Nephron (organoid): ENCODE measurements at regions not wholly inside any gene's neighbourhood (a gene's known extent, or its start where the extent isn't known, plus 50 kb on each side); places are given as distances from the start of the nearest gene placed in this dataset.

Source experiments
- H3K27ac Mint-ChIP-seq, 3 experiments: 2 replicates each; pipeline ENCODE4 v1.8.0; 2020; ENCODE audit warnings: mixed read lengths in 3 of 3, mild to moderate bottlenecking in 2 of 3, moderate library complexity in 1 of 3
- H3K27me3 Mint-ChIP-seq: 2 replicates; pipeline ENCODE4 v1.8.0; 2021; ENCODE audit warnings: low read depth, mild to moderate bottlenecking, moderate library complexity, mixed read lengths
- H3K36me3 Mint-ChIP-seq: 2 replicates; pipeline ENCODE4 v1.8.0; 2020; ENCODE audit warnings: low read depth, mixed read lengths
- H3K4me1 Mint-ChIP-seq: 2 replicates; pipeline ENCODE4 v1.8.0; 2020; ENCODE audit warnings: mixed read lengths
- H3K4me3 Mint-ChIP-seq, 3 experiments: 2 replicates each; pipeline ENCODE4 v1.8.0; 2020; ENCODE audit warnings: mild to moderate bottlenecking in 3 of 3, mixed read lengths in 3 of 3, moderate library complexity in 2 of 3
- H3K9me3 Mint-ChIP-seq: 2 replicates; pipeline ENCODE4 v1.8.0; 2020; ENCODE audit warnings: mixed read lengths
- CTCF ChIP-seq, 3 experiments: fragments of 200-600 bp; sonication (generic); IDR thresholded peaks; one replicate each; pipeline ENCODE4 v1.5.0; 2021; ENCODE audit warnings: antibody characterized with exemption in 3 of 3; ENCODE audit not compliant: unreplicated experiment in 3 of 3

GRCh38 chr16:65861131-65861731, 505.3 kb upstream of the CDH5 start:
- no peak overlapping the region for H3K27ac Mint-ChIP-seq
- H3K4me3 Mint-ChIP-seq, result no peak overlapping the region
- H3K27me3 Mint-ChIP-seq, result peaks cover 6% of the 10 kb centered on the region
- no peaks in the 10 kb centered on the region for H3K4me1 Mint-ChIP-seq
- H3K36me3 Mint-ChIP-seq, result peaks cover 3% of the 10 kb centered on the region
- H3K9me3 Mint-ChIP-seq, result peaks cover 11% of the 10 kb centered on the region
- TF ChIP-seq CTCF (IDR thresholded peaks at IDR 0.05; ENCODE audit: unreplicated experiment in 3 of 3), result no peak

- TF ChIP-seq CTCF (IDR thresholded peaks at IDR 0.05; ENCODE audit: unreplicated experiment in 3 of 3), result no peak
- Mint-ChIP-seq H3K4me3 (no peak overlapping the region), H3K9me3 (peaks cover 23% of the 10 kb centered on the region), H3K27ac (no peak overlapping the region), H3K27me3 (peaks cover 6% of the 10 kb centered on the region), H3K36me3 (no peaks in the 10 kb centered on the region), H3K4me1 (no peaks in the 10 kb centered on the region)
These were observed 511.0 kb upstream of the CDH5 start for GRCh38 chr16:65855171-65856145.

- Mint-ChIP-seq H3K4me3 (no peak overlapping the region), H3K27me3 (peaks cover 8% of the 10 kb centered on the region), H3K27ac (no peak overlapping the region), H3K36me3 (no peaks in the 10 kb centered on the region), H3K9me3 (peaks cover 9% of the 10 kb centered on the region), H3K4me1 (no peaks in the 10 kb centered on the region)
- no peak for TF ChIP-seq CTCF (IDR thresholded peaks at IDR 0.05; ENCODE audit: unreplicated experiment in 3 of 3)
These were observed 520.3 kb upstream of the CDH5 start for GRCh38 chr16:65846210-65846602.

DNA sequence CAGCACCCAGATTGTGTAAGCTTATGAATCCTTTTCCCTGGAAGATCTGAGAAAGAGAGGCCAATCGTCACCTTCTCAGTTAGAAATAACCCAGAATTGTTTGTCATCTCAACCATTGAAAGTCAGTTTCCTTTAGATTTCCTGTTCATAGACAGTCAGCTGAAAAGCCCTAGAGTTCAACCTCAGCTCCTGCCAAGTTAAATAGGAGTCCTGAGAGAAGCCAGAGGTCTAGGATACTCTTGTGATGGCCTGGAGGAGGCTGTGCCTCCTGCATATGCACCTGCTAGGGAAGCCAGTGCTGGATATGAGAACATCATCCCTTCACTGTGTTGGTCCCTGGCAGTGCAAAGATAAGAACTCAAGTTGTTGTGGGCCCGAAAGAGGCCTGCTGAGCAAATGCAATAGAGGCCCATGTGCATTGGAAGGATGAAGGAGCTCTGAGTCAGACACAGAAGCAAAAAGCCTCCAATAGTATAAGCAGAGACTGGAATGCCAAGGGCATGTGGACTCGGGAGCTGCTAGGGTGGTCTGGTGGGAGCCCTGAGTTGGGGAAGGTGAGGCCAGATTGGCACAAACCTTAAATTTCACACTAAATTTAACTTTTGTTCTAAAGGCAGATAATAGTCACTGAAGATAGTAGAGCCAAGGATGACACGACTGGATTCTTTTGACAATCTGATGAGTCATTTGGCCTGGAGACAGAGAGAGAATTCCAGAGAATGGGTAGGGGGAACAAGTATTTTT, 520.9 kb upstream of the CDH5 start:
- TF ChIP-seq CTCF (IDR thresholded peaks at IDR 0.05; ENCODE audit: unreplicated experiment in 3 of 3), result no peak
- Mint-ChIP-seq H3K27ac (no peak overlapping the region), H3K27me3 (peaks cover 8% of the 10 kb centered on the region), H3K9me3 (peaks cover 7% of the 10 kb centered on the region), H3K36me3 (no peaks in the 10 kb centered on the region), H3K4me1 (no peaks in the 10 kb centered on the region), H3K4me3 (no peak overlapping the region)

DNA sequence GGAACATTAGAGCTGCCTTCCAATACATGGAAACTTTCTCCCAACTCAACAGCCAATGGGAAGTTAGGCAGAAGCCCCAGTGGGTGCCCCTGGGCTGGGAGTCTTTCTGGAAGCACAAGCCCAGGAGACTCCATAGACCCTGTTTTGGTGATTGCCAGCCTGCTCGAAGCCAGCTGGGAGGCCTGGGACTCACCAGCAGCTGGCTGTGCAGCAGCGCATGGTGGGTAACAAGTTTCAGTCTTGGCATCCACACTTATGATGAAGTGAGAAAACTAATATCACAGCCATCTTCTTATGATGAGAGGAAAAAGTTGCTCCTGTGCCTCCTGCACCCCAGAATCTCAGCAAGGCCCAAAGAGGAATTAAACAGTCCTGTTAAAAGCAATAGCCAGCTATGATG, 522.5 kb upstream of the CDH5 start:
- Mint-ChIP-seq H3K27me3 (peaks cover 8% of the 10 kb centered on the region), H3K4me3 (no peak overlapping the region), H3K27ac (no peak overlapping the region), H3K36me3 (no peaks in the 10 kb centered on the region), H3K9me3 (peaks cover 3% of the 10 kb centered on the region), H3K4me1 (no peaks in the 10 kb centered on the region)
- no peak for TF ChIP-seq CTCF (IDR thresholded peaks at IDR 0.05; ENCODE audit: unreplicated experiment in 3 of 3)
